ENCODE measurements at regions not wholly inside any gene's neighbourhood (a gene's known extent, or its start where the extent isn't known, plus 50 kb on each side); places are given as distances from the start of the nearest gene placed in this dataset.
A peak's percentile ranks its signal among the peaks of the same experiment; 100 is the strongest.

DNA sequence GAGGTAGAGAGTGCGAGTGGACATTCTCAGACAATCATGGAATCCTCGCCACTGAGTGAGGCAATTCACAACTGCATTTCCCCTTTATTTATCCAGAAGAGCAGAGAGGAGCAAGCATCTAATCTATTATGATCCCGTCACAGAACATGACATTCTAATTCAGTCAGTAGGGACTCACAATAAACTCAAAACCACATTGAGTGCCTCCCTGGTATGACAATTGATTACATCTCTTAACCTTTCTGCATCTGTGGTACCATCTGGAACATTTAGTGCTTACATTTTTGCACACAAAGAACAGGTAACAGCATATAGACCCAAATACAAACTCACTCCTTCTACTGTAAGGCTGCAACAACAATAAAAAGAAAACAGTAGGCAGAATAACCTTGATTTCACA, 517.2 kb downstream of the GBE1 start (continued):
- no peak for TF ChIP-seq ZNF253 (CRISPR knock-in tag; conservative IDR thresholded peaks at IDR 0.05)
- no peak for TF ChIP-seq FOXJ2 (tag; IDR thresholded peaks at IDR 0.05)
- TF ChIP-seq, protein P1, sequence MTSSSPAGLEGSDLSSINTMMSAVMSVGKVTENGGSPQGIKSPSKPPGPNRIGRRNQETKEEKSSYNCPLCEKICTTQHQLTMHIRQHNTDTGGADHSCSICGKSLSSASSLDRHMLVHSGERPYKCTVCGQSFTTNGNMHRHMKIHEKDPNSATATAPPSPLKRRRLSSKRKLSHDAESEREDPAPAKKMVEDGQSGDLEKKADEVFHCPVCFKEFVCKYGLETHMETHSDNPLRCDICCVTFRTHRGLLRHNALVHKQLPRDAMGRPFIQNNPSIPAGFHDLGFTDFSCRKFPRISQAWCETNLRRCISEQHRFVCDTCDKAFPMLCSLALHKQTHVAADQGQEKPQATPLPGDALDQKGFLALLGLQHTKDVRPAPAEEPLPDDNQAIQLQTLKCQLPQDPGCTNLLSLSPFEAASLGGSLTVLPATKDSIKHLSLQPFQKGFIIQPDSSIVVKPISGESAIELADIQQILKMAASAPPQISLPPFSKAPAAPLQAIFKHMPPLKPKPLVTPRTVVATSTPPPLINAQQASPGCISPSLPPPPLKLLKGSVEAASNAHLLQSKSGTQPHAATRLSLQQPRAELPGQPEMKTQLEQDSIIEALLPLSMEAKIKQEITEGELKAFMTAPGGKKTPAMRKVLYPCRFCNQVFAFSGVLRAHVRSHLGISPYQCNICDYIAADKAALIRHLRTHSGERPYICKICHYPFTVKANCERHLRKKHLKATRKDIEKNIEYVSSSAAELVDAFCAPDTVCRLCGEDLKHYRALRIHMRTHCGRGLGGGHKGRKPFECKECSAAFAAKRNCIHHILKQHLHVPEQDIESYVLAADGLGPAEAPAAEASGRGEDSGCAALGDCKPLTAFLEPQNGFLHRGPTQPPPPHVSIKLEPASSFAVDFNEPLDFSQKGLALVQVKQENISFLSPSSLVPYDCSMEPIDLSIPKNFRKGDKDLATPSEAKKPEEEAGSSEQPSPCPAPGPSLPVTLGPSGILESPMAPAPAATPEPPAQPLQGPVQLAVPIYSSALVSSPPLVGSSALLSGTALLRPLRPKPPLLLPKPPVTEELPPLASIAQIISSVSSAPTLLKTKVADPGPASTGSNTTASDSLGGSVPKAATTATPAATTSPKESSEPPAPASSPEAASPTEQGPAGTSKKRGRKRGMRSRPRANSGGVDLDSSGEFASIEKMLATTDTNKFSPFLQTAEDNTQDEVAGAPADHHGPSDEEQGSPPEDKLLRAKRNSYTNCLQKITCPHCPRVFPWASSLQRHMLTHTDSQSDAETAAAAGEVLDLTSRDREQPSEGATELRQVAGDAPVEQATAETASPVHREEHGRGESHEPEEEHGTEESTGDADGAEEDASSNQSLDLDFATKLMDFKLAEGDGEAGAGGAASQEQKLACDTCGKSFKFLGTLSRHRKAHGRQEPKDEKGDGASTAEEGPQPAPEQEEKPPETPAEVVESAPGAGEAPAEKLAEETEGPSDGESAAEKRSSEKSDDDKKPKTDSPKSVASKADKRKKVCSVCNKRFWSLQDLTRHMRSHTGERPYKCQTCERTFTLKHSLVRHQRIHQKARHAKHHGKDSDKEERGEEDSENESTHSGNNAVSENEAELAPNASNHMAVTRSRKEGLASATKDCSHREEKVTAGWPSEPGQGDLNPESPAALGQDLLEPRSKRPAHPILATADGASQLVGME (CRISPR knock-in tag; IDR thresholded peaks at IDR 0.05) = no peak

DNA sequence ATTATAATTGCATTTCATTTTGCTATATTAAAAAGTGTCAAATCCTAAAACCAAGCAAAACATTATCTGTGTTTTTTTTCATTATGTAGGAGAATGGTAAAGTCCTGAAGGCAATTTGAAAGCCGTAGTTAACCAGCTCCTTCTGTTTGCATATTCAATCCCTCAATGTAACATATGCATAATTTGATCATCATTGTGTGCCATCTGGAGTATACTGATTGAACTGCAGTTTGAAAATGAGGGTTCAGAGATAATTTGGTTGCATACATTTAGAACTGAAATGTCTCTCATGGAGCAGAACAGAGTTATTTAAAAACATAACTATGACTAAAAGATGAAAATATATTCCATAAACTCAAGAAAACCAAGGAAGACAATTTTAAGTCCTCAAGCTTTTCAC, 518.6 kb downstream of the GBE1 start:
- CTCF ChIA-PET (ENCODE audit: low intra/inter-chr PET ratio) = no interaction called here
- no TSS peak for BruUV-seq (replicated peaks)

More for the DNA sequence above, 518.6 kb downstream of the GBE1 start:
- intact Hi-C loops (cut with micrococcal nuclease) = no loop called here
- no peak overlapping the region for H2AFZ ChIP-seq (ENCODE audit: low read depth, low read length)
- H3K79me2 ChIP-seq (ENCODE audit: control insufficient read depth, insufficient read depth, low read length) = no peaks in the 10 kb centered on the region
- DNase-seq (ENCODE audit: extremely low read depth in 1 of 4, low spot score in 3 of 4) = no peak
- H3K9ac ChIP-seq (ENCODE audit: insufficient read depth in 1 of 2, low read depth in 2 of 2, low read length in 2 of 2) = no peak overlapping the region
- H3K27ac ChIP-seq (ENCODE audit: extremely low read depth, low read depth, low read length) = no peak overlapping the region
- no peaks in the 10 kb centered on the region for H3K27me3 ChIP-seq (ENCODE audit: control insufficient read depth in 2 of 2, insufficient read depth in 2 of 2, low read length in 2 of 2)
- TF ChIP-seq CCAR2 (IDR thresholded peaks at IDR 0.05; ENCODE audit: low read depth, low read length) (no peak), RAD21 (CRISPR knock-in tag; conservative IDR thresholded peaks at IDR 0.05 in 1 of 2, IDR thresholded peaks at IDR 0.05 in 1 of 2) (peak in 1 of 2 experiments; percentile 20; a peak in 1 of 4 replicates)
- POLR2A ChIA-PET = no interaction called here
- no peaks in the 10 kb centered on the region for H3K4me1 ChIP-seq (replicated peaks in 1 of 2; ENCODE audit: control insufficient read depth in 2 of 2, insufficient read depth in 2 of 2, low read length in 2 of 2)
- WGBS (ENCODE audit: insufficient coverage, low coverage, missing lambda C conversion rate) = 0% methylated on average over 1 of the region's 1 CpG
- H4K20me1 ChIP-seq (replicated peaks; ENCODE audit: control insufficient read depth, insufficient read depth, low read length) = no peaks in the 10 kb centered on the region
- no peaks in the 10 kb centered on the region for H3K36me3 ChIP-seq (ENCODE audit: control insufficient read depth, insufficient read depth, low read length)
- H3K9me1 ChIP-seq (ENCODE audit: control insufficient read depth, insufficient read depth, low read length) = no peaks in the 10 kb centered on the region
- in situ Hi-C loops (cut with MboI) = no loop called here
- ATAC-seq = no peak
- H3K4me2 ChIP-seq (ENCODE audit: insufficient read depth, low read length) = no peak overlapping the region
- H3K4me3 ChIP-seq = no peak overlapping the region
- no peaks in the 10 kb centered on the region for H3K9me3 ChIP-seq (replicated peaks; ENCODE audit: control insufficient read depth, insufficient read depth, low read depth, low read length)
- FAIRE-seq = no peak

Measured in K562 (cell line).